KOPT-K1 (cell line): ENCODE measurements at regions not wholly inside any gene's neighbourhood (a gene's known extent, or its start where the extent isn't known, plus 50 kb on each side); places are given as distances from the start of the nearest gene placed in this dataset.

Experiments used
- H3K27ac ChIP-seq: fragments of 200-600 bp; sonication (generic); 2 replicates; pipeline ENCODE4 v1.5.1; 2016; ENCODE audit warnings: antibody characterized with exemption, mild to moderate bottlenecking, low read depth, low read length; ENCODE audit not compliant: poor library complexity, severe bottlenecking
- H3K36me3 ChIP-seq: fragments of 200-600 bp; sonication (generic); 2 replicates; pipeline ENCODE4 v1.5.1; 2017; ENCODE audit warnings: antibody characterized with exemption, mild to moderate bottlenecking, low read length, moderate library complexity; ENCODE audit not compliant: insufficient read depth
- H3K9me3 ChIP-seq: fragments of 200-600 bp; sonication (generic); 2 replicates; pipeline ENCODE4 v1.5.1; 2017; ENCODE audit warnings: antibody characterized with exemption, low read length, mild to moderate bottlenecking; ENCODE audit not compliant: insufficient read depth, poor library complexity, severe bottlenecking

- H3K27ac ChIP-seq = no peak overlapping the region
Observed at GRCh38 chr20:50242548-50242862, 51.9 kb downstream of the CEBPB start.

GRCh38 chr20:50242863-50243609 lies 52.4 kb downstream of the CEBPB start:
- Histone ChIP-seq H3K36me3 (no peaks in the 10 kb centered on the region), H3K9me3 (no peaks in the 10 kb centered on the region), H3K27ac (no peak overlapping the region)

More at GRCh38 chr20:50242548-50242862, 51.9 kb downstream of the CEBPB start:
- Histone ChIP-seq H3K36me3 (no peaks in the 10 kb centered on the region), H3K9me3 (no peaks in the 10 kb centered on the region)

- H3K36me3 ChIP-seq = no peaks in the 10 kb centered on the region
- H3K9me3 ChIP-seq = no peaks in the 10 kb centered on the region
- no peak overlapping the region for H3K27ac ChIP-seq
Observed at GRCh38 chr20:50243610-50244351, 53.2 kb downstream of the CEBPB start.

GRCh38 chr20:50244352-50245149 lies 53.9 kb downstream of the CEBPB start:
- no peaks in the 10 kb centered on the region for H3K9me3 ChIP-seq
- no peaks in the 10 kb centered on the region for H3K36me3 ChIP-seq
- H3K27ac ChIP-seq = no peak overlapping the region

GRCh38 chr20:50245498-50246366 lies 55.1 kb downstream of the CEBPB start:
- Histone ChIP-seq H3K9me3 (no peaks in the 10 kb centered on the region), H3K27ac (no peak overlapping the region), H3K36me3 (no peaks in the 10 kb centered on the region)

- Histone ChIP-seq H3K27ac (no peak overlapping the region), H3K9me3 (no peaks in the 10 kb centered on the region), H3K36me3 (no peaks in the 10 kb centered on the region)
Observed at GRCh38 chr20:50246367-50247195, 56.0 kb downstream of the CEBPB start.

- Histone ChIP-seq H3K27ac (no peak overlapping the region), H3K9me3 (no peaks in the 10 kb centered on the region), H3K36me3 (no peaks in the 10 kb centered on the region)
Observed at GRCh38 chr20:50247196-50248094, 56.8 kb downstream of the CEBPB start.

- Histone ChIP-seq H3K27ac (no peak overlapping the region), H3K36me3 (no peaks in the 10 kb centered on the region)
Observed at GRCh38 chr20:50248104-50248641, 57.5 kb downstream of the CEBPB start.

GRCh38 chr20:50249447-50250388 lies 59.1 kb downstream of the CEBPB start:
- no peak overlapping the region for H3K27ac ChIP-seq
- H3K9me3 ChIP-seq = no peaks in the 10 kb centered on the region
- H3K36me3 ChIP-seq = no peaks in the 10 kb centered on the region

More at GRCh38 chr20:50248104-50248641, 57.5 kb downstream of the CEBPB start:
- H3K9me3 ChIP-seq = no peaks in the 10 kb centered on the region

- H3K27ac ChIP-seq = no peak overlapping the region
- no peaks in the 10 kb centered on the region for H3K36me3 ChIP-seq
Observed at GRCh38 chr20:50250679-50251382, 60.2 kb downstream of the CEBPB start.

GRCh38 chr20:50251383-50251748 lies 60.7 kb downstream of the CEBPB start:
- Histone ChIP-seq H3K9me3 (no peaks in the 10 kb centered on the region), H3K27ac (no peak overlapping the region), H3K36me3 (no peaks in the 10 kb centered on the region)

More at GRCh38 chr20:50250679-50251382, 60.2 kb downstream of the CEBPB start:
- no peaks in the 10 kb centered on the region for H3K9me3 ChIP-seq
